RWPE2 (cell line): ENCODE measurements at regions not wholly inside any gene's neighbourhood (a gene's known extent, or its start where the extent isn't known, plus 50 kb on each side); places are given as distances from the start of the nearest gene placed in this dataset.
"Not testable (repeated sequence)": the region's sequence is repeated elsewhere in the genome, so short reads cannot be mapped to it uniquely, and the experiment has no call there.

ENCODE experiments used
- ATAC-seq: fragments of 200-7000 bp; cut with Tn5 transposase; 3 replicates; pipeline ENCODE4 v1.9.1; 2021; ENCODE audit warnings: low read depth
- DNase-seq: peaks from one replicate; pipeline ENCODE4 v3.0.0-alpha.2; 2020; ENCODE audit warnings: low spot score
- H3K27ac ChIP-seq: fragments of 450-650 bp; 2 replicates; pipeline ENCODE4 v1.5.1; 2017; ENCODE audit warnings: mild to moderate bottlenecking; ENCODE audit not compliant: poor library complexity, severe bottlenecking
- H3K27me3 ChIP-seq: fragments of 250-450 bp; sonication (Bioruptor Pico); 2 replicates; pipeline ENCODE4 v1.5.1; 2021; ENCODE audit warnings: mild to moderate bottlenecking, moderate library complexity; ENCODE audit not compliant: insufficient read depth, poor library complexity, severe bottlenecking
- H3K36me3 ChIP-seq: fragments of 250-450 bp; sonication (Bioruptor Pico); 2 replicates; pipeline ENCODE4 v1.5.1; 2020; ENCODE audit warnings: low read depth, mild to moderate bottlenecking, moderate library complexity
- H3K4me1 ChIP-seq: fragments of 250-450 bp; sonication (Bioruptor Pico); 2 replicates; pipeline ENCODE4 v1.5.1; 2021; ENCODE audit warnings: mild to moderate bottlenecking, moderate library complexity; ENCODE audit not compliant: insufficient read depth, poor library complexity, severe bottlenecking
- H3K4me3 ChIP-seq: fragments of 250-450 bp; sonication (Bioruptor Pico); 2 replicates; pipeline ENCODE4 v1.5.1; 2021; ENCODE audit warnings: mild to moderate bottlenecking, moderate library complexity; ENCODE audit not compliant: severe bottlenecking
- H3K9me3 ChIP-seq: fragments of 250-450 bp; sonication (Bioruptor Pico); 2 replicates; pipeline ENCODE4 v1.5.1; 2021; ENCODE audit warnings: mild to moderate bottlenecking, moderate library complexity; ENCODE audit not compliant: severe bottlenecking
- CTCF ChIP-seq: fragments of 450-650 bp; IDR thresholded peaks from one replicate; pipeline ENCODE4 v1.5.1; 2017; ENCODE audit warnings: mild to moderate bottlenecking, moderate library complexity; ENCODE audit not compliant: poor library complexity, severe bottlenecking

GRCh38 chr12:53872367-53872766 lies 66.3 kb upstream of the HOXC13 start:
- DNase-seq = no peak
- H3K4me1 ChIP-seq = peaks cover 24% of the 10 kb centered on the region
- H3K27ac ChIP-seq = no peak overlapping the region
- H3K36me3 ChIP-seq = no peaks in the 10 kb centered on the region
- TF ChIP-seq CTCF = no peak
- H3K9me3 ChIP-seq = no peaks in the 10 kb centered on the region
- no peak overlapping the region for H3K4me3 ChIP-seq
- no peak for ATAC-seq
- H3K27me3 ChIP-seq = no peaks in the 10 kb centered on the region

- not testable (repeated sequence) for H3K27ac ChIP-seq, H3K4me3 ChIP-seq, ATAC-seq, H3K4me1 ChIP-seq, H3K9me3 ChIP-seq, H3K36me3 ChIP-seq, H3K27me3 ChIP-seq, DNase-seq
Observed at GRCh38 chr12:53877961-53878360, 60.7 kb upstream of the HOXC13 start.

GRCh38 chr12:53887006-53887405 lies 51.6 kb upstream of the HOXC13 start:
- H3K36me3 ChIP-seq = no peaks in the 10 kb centered on the region
- no peaks in the 10 kb centered on the region for H3K4me1 ChIP-seq
- no peak overlapping the region for H3K4me3 ChIP-seq
- no peak for TF ChIP-seq CTCF
- no peaks in the 10 kb centered on the region for H3K9me3 ChIP-seq
- H3K27me3 ChIP-seq = peaks cover 3% of the 10 kb centered on the region
- DNase-seq (no peak), ATAC-seq (no peak)
- H3K27ac ChIP-seq = no peak overlapping the region

DNA sequence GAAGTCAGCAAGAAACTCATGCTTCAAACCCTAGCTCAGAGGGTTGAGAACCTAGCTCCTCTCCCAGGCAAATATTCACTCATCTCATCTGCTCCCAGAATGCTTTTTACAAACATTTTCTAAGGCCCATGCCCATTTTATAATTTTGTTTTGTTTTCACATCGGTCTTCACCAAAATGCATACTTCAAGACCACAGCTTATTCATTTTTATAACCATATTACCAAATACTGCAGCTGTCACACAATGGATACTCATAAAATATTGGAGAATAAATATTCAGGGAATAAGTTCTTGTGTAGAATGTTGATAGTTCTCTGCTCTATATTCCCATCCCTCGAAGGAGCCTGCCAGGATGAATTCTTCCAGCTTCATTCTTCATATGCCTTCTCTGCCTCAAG lies 50.8 kb upstream of the HOXC13 start:
- Histone ChIP-seq H3K4me3 (no peak overlapping the region), H3K9me3 (no peaks in the 10 kb centered on the region), H3K36me3 (no peaks in the 10 kb centered on the region), H3K27ac (no peak overlapping the region), H3K27me3 (no peaks in the 10 kb centered on the region), H3K4me1 (no peaks in the 10 kb centered on the region)
- no peak for TF ChIP-seq CTCF
- ATAC-seq (no peak), DNase-seq (no peak)
